ENCODE measurements at regions not wholly inside any gene's neighbourhood (a gene's known extent, or its start where the extent isn't known, plus 50 kb on each side); places are given as distances from the start of the nearest gene placed in this dataset.

- H3K27ac ChIP-seq (ENCODE audit: insufficient read depth in 1 of 2, low read depth in 1 of 2, low read length in 2 of 2, poor library complexity in 1 of 2, severe bottlenecking in 2 of 2) = no peak overlapping the region
- WGBS (ENCODE audit: insufficient coverage) = 88% methylated on average over 7 of the region's 9 CpGs
- H3K27me3 ChIP-seq (replicated peaks in 2 of 5; ENCODE audit: control insufficient read depth in 4 of 5, insufficient read depth in 5 of 5, low read length in 4 of 5) = no peaks in the 10 kb centered on the region
- ChIA-PET POLR2A (no interaction called here), CTCF (no interaction called here)
- H3K4me3 ChIP-seq (ENCODE audit: control insufficient read depth in 1 of 7, extremely low read depth in 1 of 7, insufficient read depth in 4 of 7, low read depth in 2 of 7, low read length in 6 of 7) = no peak overlapping the region
- H3K9me3 ChIP-seq (ENCODE audit: control extremely low read depth in 1 of 5, control insufficient read depth in 4 of 5, insufficient read depth in 2 of 5, low read depth in 1 of 5, low read length in 4 of 5) = peaks cover 0 to 34% (median 30%) of the 10 kb centered on the region in 5 experiments
- H3K36me3 ChIP-seq (ENCODE audit: control insufficient read depth in 4 of 4, insufficient read depth in 4 of 4, low read length in 3 of 4) = no peaks in the 10 kb centered on the region
- no peak for DNase-seq
- H3K4me1 ChIP-seq (ENCODE audit: control extremely low read depth in 1 of 4, control insufficient read depth in 4 of 4, insufficient read depth in 4 of 4, low read length in 3 of 4) = no peaks in the 10 kb centered on the region
Measured at GRCh38 chr19:23999821-24000610, 85.3 kb downstream of the ZNF726 start.

DNA sequence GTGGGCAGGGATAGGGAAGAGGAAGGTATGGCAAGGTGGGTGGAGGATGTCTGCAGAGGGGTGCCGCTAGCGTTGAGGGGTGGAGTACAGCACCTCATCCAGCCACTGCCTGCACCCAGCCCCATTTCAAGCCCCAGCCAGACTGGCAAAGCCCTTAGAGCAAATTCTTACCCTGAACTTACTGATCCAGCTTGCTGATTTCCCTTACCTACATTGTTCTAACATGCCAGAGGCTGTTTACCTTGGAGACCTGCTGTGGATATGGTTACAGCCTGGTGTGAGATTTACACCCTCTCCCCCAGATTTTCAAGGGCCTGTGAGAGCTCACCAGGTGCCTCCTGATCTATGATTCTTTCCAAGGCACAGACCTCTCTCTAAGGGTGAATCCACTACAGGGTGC is 86.0 kb downstream of the ZNF726 start:
- ChIA-PET POLR2A (no interaction called here), CTCF (no interaction called here)
- no CpG with 5 or more reads among the region's 2 CpGs for WGBS (ENCODE audit: insufficient coverage)
- Histone ChIP-seq H3K27me3 (replicated peaks in 2 of 5; ENCODE audit: control insufficient read depth in 4 of 5, insufficient read depth in 5 of 5, low read length in 4 of 5) (no peaks in the 10 kb centered on the region), H3K27ac (ENCODE audit: insufficient read depth in 1 of 2, low read depth in 1 of 2, low read length in 2 of 2, poor library complexity in 1 of 2, severe bottlenecking in 2 of 2) (no peak overlapping the region), H3K36me3 (ENCODE audit: control insufficient read depth in 4 of 4, insufficient read depth in 4 of 4, low read length in 3 of 4) (no peaks in the 10 kb centered on the region), H3K4me3 (ENCODE audit: control insufficient read depth in 1 of 7, extremely low read depth in 1 of 7, insufficient read depth in 4 of 7, low read depth in 2 of 7, low read length in 6 of 7) (no peak overlapping the region), H3K4me1 (ENCODE audit: control extremely low read depth in 1 of 4, control insufficient read depth in 4 of 4, insufficient read depth in 4 of 4, low read length in 3 of 4) (no peaks in the 10 kb centered on the region), H3K9me3 (ENCODE audit: control extremely low read depth in 1 of 5, control insufficient read depth in 4 of 5, insufficient read depth in 2 of 5, low read depth in 1 of 5, low read length in 4 of 5) (peaks cover 0 to 34% (median 30%) of the 10 kb centered on the region in 5 experiments)
- no peak for DNase-seq

DNA sequence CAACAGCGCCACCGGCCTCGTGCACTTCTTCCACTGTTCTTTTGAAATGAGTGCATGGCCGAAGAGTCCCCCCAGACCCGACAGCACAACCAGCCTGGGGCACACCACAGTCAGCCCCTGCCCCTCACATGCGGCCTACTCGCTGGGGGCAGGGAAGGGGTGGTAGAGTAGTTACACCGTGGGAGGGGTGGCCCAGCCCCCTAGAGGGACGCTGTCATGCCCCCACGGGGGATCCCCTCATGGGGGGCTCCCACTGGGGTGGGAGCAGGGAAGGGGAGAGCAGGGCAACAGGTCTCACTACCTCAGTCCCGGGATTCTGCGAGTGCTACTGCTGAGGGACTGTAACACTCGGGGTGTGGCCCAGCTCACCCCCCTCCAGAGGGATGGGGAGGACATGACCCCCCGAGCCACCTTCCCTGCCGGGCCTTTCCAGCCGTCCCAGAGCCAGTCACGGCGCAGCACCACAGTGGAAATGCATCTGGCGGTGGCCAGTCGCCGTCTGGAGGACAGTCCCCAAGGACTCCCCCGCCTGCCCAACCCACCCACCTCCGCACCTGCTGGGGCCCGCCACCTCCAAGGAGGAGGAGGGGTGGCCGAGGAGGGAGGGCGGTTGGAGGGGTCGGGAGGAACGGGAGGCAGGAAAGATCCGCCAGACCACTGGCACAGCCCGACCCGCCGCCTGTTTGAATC is 84.6 kb upstream of the ZNF254 start:
- Histone ChIP-seq H3K9me3 (ENCODE audit: control extremely low read depth in 1 of 5, control insufficient read depth in 4 of 5, insufficient read depth in 2 of 5, low read depth in 1 of 5, low read length in 4 of 5) (peaks cover 0 to 32% (median 24%) of the 10 kb centered on the region in 5 experiments), H3K36me3 (ENCODE audit: control insufficient read depth in 4 of 4, insufficient read depth in 4 of 4, low read length in 3 of 4) (no peaks in the 10 kb centered on the region), H3K4me1 (ENCODE audit: control extremely low read depth in 1 of 4, control insufficient read depth in 4 of 4, insufficient read depth in 4 of 4, low read length in 3 of 4) (no peaks in the 10 kb centered on the region), H3K27me3 (replicated peaks in 2 of 5; ENCODE audit: control insufficient read depth in 4 of 5, insufficient read depth in 5 of 5, low read length in 4 of 5) (no peaks in the 10 kb centered on the region), H3K27ac (ENCODE audit: insufficient read depth in 1 of 2, low read depth in 1 of 2, low read length in 2 of 2, poor library complexity in 1 of 2, severe bottlenecking in 2 of 2) (no peak overlapping the region), H3K4me3 (ENCODE audit: control insufficient read depth in 1 of 7, extremely low read depth in 1 of 7, insufficient read depth in 4 of 7, low read depth in 2 of 7, low read length in 6 of 7) (no peak overlapping the region)
- ChIA-PET POLR2A (no interaction called here), CTCF (no interaction called here)
- 95% methylated on average over 22 of the region's 32 CpGs for WGBS (ENCODE audit: insufficient coverage)
- DNase-seq = no peak

GRCh38 chr19:24003537-24003936 is 83.5 kb upstream of the ZNF254 start:
- H3K36me3 ChIP-seq (ENCODE audit: control insufficient read depth in 4 of 4, insufficient read depth in 4 of 4, low read length in 3 of 4) = no peaks in the 10 kb centered on the region
- H3K9me3 ChIP-seq (ENCODE audit: control extremely low read depth in 1 of 5, control insufficient read depth in 4 of 5, insufficient read depth in 2 of 5, low read depth in 1 of 5, low read length in 4 of 5) = peaks cover 0 to 27% (median 16%) of the 10 kb centered on the region in 5 experiments
- WGBS (ENCODE audit: insufficient coverage) = 97% methylated on average over 12 of the region's 19 CpGs
- no peak for DNase-seq
- H3K27me3 ChIP-seq (replicated peaks in 2 of 5; ENCODE audit: control insufficient read depth in 4 of 5, insufficient read depth in 5 of 5, low read length in 4 of 5) = no peaks in the 10 kb centered on the region
- CTCF ChIA-PET = no interaction called here
- no peak overlapping the region for H3K4me3 ChIP-seq (ENCODE audit: control insufficient read depth in 1 of 7, extremely low read depth in 1 of 7, insufficient read depth in 4 of 7, low read depth in 2 of 7, low read length in 6 of 7)
- no peak overlapping the region for H3K27ac ChIP-seq (ENCODE audit: insufficient read depth in 1 of 2, low read depth in 1 of 2, low read length in 2 of 2, poor library complexity in 1 of 2, severe bottlenecking in 2 of 2)
- POLR2A ChIA-PET = no interaction called here
- H3K4me1 ChIP-seq (ENCODE audit: control extremely low read depth in 1 of 4, control insufficient read depth in 4 of 4, insufficient read depth in 4 of 4, low read length in 3 of 4) = no peaks in the 10 kb centered on the region

- Histone ChIP-seq H3K4me1 (ENCODE audit: control extremely low read depth in 1 of 4, control insufficient read depth in 4 of 4, insufficient read depth in 4 of 4, low read length in 3 of 4) (no peaks in the 10 kb centered on the region), H3K36me3 (ENCODE audit: control insufficient read depth in 4 of 4, insufficient read depth in 4 of 4, low read length in 3 of 4) (no peaks in the 10 kb centered on the region), H3K9me3 (ENCODE audit: control extremely low read depth in 1 of 5, control insufficient read depth in 4 of 5, insufficient read depth in 2 of 5, low read depth in 1 of 5, low read length in 4 of 5) (peaks cover 0 to 27% (median 16%) of the 10 kb centered on the region in 5 experiments), H3K27ac (ENCODE audit: insufficient read depth in 1 of 2, low read depth in 1 of 2, low read length in 2 of 2, poor library complexity in 1 of 2, severe bottlenecking in 2 of 2) (no peak overlapping the region), H3K4me3 (ENCODE audit: control insufficient read depth in 1 of 7, extremely low read depth in 1 of 7, insufficient read depth in 4 of 7, low read depth in 2 of 7, low read length in 6 of 7) (no peak overlapping the region), H3K27me3 (replicated peaks in 2 of 5; ENCODE audit: control insufficient read depth in 4 of 5, insufficient read depth in 5 of 5, low read length in 4 of 5) (no peaks in the 10 kb centered on the region)
- ChIA-PET POLR2A (no interaction called here), CTCF (no interaction called here)
- 85% methylated on average over 5 of the region's 6 CpGs for WGBS (ENCODE audit: insufficient coverage)
- no peak for DNase-seq
Measured at GRCh38 chr19:24004166-24004565, 82.8 kb upstream of the ZNF254 start.

DNA sequence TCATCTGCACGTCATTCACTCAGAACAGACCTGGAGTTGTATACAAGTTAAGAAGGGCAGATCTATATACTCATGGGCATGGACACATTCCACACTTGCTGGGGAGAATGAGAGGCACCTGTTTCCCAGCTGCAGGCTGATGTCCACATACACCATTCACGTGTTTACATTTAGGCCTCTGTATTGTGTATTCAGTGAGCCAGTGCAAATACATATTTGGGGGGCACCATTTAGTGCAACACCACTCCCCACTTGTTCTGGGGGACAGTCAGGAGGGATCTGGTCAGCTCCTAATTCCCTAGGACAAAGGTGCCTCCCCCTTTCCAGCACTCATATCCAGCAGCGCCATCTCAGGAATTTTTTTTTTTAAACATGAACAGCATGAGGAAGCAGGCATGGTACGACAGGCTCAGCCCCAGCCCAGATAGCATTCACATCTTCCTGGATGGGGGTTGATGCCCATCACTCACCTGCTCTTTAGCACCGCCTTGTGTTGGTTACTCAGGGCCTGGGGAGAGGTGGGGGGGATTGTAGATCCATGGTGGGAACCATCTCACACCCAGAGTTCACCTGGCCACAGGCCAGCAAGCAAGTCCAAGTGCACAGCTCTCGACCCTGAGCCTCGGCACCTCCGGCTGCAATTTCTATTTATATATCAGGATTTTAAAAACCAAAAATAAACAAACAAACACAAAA is 56.9 kb upstream of the ZNF254 start:
- no peak for DNase-seq
- H3K27ac ChIP-seq (ENCODE audit: insufficient read depth in 1 of 2, low read depth in 1 of 2, low read length in 2 of 2, poor library complexity in 1 of 2, severe bottlenecking in 2 of 2) = no peak overlapping the region
- H3K36me3 ChIP-seq (ENCODE audit: control insufficient read depth in 4 of 4, insufficient read depth in 4 of 4, low read length in 3 of 4) = no peaks in the 10 kb centered on the region
- WGBS (ENCODE audit: insufficient coverage) = 97% methylated on average over 4 of the region's 8 CpGs
- no peaks in the 10 kb centered on the region for H3K27me3 ChIP-seq (replicated peaks in 2 of 5; ENCODE audit: control insufficient read depth in 4 of 5, insufficient read depth in 5 of 5, low read length in 4 of 5)
- no peak overlapping the region for H3K4me3 ChIP-seq (ENCODE audit: control insufficient read depth in 1 of 7, extremely low read depth in 1 of 7, insufficient read depth in 4 of 7, low read depth in 2 of 7, low read length in 6 of 7)
- CTCF ChIA-PET = no interaction called here
- H3K9me3 ChIP-seq (ENCODE audit: control extremely low read depth in 1 of 5, control insufficient read depth in 4 of 5, insufficient read depth in 2 of 5, low read depth in 1 of 5, low read length in 4 of 5) = no peaks in the 10 kb centered on the region
- H3K4me1 ChIP-seq (ENCODE audit: control extremely low read depth in 1 of 4, control insufficient read depth in 4 of 4, insufficient read depth in 4 of 4, low read length in 3 of 4) = peaks cover 0 to 13% (median 11%) of the 10 kb centered on the region in 4 experiments
- POLR2A ChIA-PET = no interaction called here

All from common myeloid progenitor, CD34-positive (primary cell).